BE2C (cell line): ENCODE measurements at regions not wholly inside any gene's neighbourhood (a gene's known extent, or its start where the extent isn't known, plus 50 kb on each side); places are given as distances from the start of the nearest gene placed in this dataset.

Experiments
- DNase-seq: peaks from one replicate; pipeline ENCODE4 v3.0.0-alpha.2; 2020
- H3K27me3 ChIP-seq: fragments of 250-450 bp; sonication (Bioruptor Pico); 2 replicates; pipeline ENCODE4 v1.5.1; 2020; ENCODE audit warnings: mild to moderate bottlenecking
- H3K36me3 ChIP-seq: fragments of 250-450 bp; sonication (Bioruptor Pico); 2 replicates; pipeline ENCODE4 v1.5.1; 2020; ENCODE audit warnings: mild to moderate bottlenecking
- H3K4me1 ChIP-seq: fragments of 250-450 bp; sonication (Bioruptor Pico); 2 replicates; pipeline ENCODE4 v1.5.1; 2020
- H3K4me3 ChIP-seq: 2 replicates; pipeline ENCODE4 v1.5.1; 2011; ENCODE audit warnings: low read depth, low read length
- H3K9me3 ChIP-seq: fragments of 250-450 bp; sonication (Bioruptor Pico); 2 replicates; pipeline ENCODE4 v1.5.1; 2020
- TF ChIP-seq, protein P1 (sequence below): IDR thresholded peaks from 2 replicates; pipeline ENCODE4 v1.5.1; 2012; ENCODE audit warnings: mild to moderate bottlenecking, low read depth, low read length

DNA sequence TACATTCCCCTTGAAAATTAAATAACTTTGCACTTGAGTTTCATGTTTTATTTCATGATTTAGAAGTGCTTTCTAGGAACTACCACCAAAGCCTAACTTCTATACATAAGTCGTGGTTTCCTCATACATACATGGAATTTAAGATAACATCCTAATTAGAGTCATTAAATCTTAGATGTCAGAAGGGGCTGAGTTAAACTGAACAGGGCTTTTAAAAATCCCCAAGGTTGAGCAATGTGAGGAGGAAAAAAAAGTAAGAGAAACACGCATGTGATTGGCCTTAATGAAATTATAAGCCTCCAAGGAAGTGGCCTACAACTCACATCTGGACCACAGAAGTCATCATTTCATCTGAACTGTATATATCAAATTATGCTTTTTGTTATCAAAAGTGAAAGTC is 303.1 kb upstream of the SEMA6D start:
- TF ChIP-seq, protein P1, sequence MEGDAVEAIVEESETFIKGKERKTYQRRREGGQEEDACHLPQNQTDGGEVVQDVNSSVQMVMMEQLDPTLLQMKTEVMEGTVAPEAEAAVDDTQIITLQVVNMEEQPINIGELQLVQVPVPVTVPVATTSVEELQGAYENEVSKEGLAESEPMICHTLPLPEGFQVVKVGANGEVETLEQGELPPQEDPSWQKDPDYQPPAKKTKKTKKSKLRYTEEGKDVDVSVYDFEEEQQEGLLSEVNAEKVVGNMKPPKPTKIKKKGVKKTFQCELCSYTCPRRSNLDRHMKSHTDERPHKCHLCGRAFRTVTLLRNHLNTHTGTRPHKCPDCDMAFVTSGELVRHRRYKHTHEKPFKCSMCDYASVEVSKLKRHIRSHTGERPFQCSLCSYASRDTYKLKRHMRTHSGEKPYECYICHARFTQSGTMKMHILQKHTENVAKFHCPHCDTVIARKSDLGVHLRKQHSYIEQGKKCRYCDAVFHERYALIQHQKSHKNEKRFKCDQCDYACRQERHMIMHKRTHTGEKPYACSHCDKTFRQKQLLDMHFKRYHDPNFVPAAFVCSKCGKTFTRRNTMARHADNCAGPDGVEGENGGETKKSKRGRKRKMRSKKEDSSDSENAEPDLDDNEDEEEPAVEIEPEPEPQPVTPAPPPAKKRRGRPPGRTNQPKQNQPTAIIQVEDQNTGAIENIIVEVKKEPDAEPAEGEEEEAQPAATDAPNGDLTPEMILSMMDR: no peak
- Histone ChIP-seq H3K27me3 (no peaks in the 10 kb centered on the region), H3K4me3 (no peak overlapping the region), H3K4me1 (peaks cover 43% of the 10 kb centered on the region), H3K9me3 (no peaks in the 10 kb centered on the region), H3K36me3 (no peaks in the 10 kb centered on the region)
- DNase-seq: no peak

DNA sequence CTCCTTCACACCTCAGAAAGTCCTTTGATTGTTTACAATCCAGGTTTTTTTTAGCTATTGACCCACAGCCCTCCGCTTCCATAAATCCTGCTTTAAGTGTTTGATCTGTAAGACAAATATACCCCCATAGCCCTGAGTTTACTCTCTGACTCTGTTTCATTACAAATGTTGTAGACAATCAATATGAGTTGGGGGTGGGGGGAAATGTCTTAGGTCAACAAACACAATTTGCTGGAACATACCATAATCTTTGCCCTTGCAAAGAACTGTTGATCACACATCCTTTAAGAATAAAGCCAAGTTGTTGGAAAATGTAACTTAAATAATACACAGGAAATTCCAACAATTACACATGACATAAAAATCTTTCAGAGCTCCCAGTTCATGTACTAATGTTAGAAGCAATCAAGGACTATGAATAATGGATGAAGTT is 301.8 kb upstream of the SEMA6D start:
- TF ChIP-seq, protein P1: no peak
- no peaks in the 10 kb centered on the region for H3K36me3 ChIP-seq
- peaks cover 43% of the 10 kb centered on the region for H3K4me1 ChIP-seq
- no peak for DNase-seq
- H3K9me3 ChIP-seq: no peaks in the 10 kb centered on the region
- no peaks in the 10 kb centered on the region for H3K27me3 ChIP-seq
- H3K4me3 ChIP-seq: no peak overlapping the region

DNA sequence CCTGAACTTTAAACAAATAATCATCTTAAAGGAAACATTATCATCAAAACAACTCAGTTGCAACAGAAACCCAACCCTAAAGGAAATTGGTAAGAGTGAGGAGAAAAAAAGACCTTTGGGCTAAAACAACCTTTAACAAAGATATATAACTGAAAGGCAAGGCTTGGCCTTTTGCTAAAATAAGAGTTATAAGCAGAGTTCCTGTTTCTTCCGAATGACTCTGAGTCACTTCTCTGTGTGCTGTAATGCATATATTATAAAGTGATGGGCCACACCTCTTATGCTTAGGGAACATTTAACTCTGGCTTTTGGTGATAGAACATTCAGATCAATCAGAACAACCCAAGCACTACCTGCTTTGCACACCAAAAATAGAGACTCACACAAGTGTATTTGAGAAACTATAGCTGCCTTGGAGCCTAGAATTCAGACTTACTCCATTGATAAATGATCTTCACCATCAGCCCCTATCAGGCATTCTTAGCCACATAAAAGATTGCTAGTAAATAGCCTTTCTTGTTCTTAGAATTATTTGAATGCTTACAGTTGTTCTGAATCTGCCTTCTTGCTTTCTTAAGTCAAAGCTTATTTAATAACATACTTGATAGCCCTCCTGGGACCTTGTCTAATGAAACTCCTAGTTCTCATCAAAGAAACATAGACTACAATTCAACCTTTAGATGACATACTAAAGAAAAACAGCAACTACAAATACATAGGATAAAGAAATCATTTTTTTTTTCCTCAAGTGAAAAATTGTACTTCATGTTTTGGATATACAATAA is 294.2 kb upstream of the SEMA6D start:
- Histone ChIP-seq H3K4me1 (peaks cover 20% of the 10 kb centered on the region), H3K27me3 (no peaks in the 10 kb centered on the region), H3K9me3 (no peaks in the 10 kb centered on the region), H3K4me3 (no peak overlapping the region), H3K36me3 (no peaks in the 10 kb centered on the region)
- TF ChIP-seq, protein P1: no peak
- no peak for DNase-seq

DNA sequence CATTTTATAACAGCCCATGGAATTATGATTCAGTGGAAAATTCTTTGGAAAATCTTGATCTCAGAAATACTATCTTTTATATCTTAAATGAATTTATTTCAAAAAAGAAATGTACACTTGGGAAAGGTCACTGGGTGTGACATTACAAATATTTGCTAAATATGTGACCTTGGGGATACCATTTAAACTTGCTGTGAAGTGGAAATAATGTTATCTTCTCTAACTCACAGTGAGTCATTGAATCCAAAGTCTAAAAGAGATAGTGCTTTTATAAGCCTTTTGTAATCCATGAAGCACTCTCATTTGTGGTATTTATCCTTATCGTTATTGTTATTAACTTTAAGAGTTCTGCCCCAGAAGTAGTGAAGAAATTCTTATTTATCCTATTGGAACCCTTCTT is 289.8 kb upstream of the SEMA6D start:
- Histone ChIP-seq H3K36me3 (no peaks in the 10 kb centered on the region), H3K4me3 (no peak overlapping the region), H3K27me3 (no peaks in the 10 kb centered on the region), H3K4me1 (peaks cover 10% of the 10 kb centered on the region), H3K9me3 (no peaks in the 10 kb centered on the region)
- TF ChIP-seq, protein P1: no peak
- DNase-seq: no peak

DNA sequence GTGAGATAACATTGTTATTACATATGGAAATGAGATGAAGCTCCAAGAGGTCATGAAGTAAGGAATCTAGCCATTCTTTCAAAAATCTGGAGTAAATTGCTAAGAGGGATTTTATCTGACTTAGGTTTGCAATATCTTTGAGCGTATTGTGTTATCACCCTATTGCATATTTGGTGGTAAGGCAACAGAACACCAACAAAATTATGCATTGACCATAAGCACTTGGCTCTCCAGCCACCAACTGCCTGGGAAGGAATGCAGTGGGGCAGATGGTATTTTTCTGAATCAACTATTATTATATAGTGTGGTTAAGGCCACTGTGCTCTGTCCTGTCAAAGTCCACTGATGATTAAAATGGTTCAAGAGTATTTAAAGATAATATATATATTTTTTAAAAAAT is 287.9 kb upstream of the SEMA6D start:
- Histone ChIP-seq H3K27me3 (no peaks in the 10 kb centered on the region), H3K36me3 (no peaks in the 10 kb centered on the region), H3K4me1 (no peaks in the 10 kb centered on the region; the same call in 1 of the 2 replicates), H3K9me3 (no peaks in the 10 kb centered on the region), H3K4me3 (no peak overlapping the region)
- DNase-seq: no peak
- TF ChIP-seq, protein P1: no peak

DNA sequence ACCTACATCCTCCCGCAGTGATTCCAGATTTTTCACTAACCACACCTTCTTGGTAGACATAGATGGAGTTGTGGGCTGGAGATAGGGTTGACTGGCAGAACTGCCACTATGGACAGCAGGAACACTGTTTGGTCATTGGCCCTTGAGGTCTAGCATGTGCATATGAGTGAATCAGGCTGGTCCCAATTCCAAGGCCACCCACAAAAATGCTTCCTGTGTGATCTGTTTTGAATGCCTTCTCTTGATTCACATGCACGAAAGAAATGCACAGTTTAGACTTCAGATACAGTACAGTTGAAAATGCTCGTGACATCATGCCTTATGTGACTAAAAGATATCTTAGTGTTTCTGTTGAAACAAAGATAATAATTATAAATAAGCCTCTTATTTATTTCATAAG is 285.8 kb upstream of the SEMA6D start:
- Histone ChIP-seq H3K4me1 (no peaks in the 10 kb centered on the region; the same call in 1 of the 2 replicates), H3K9me3 (no peaks in the 10 kb centered on the region), H3K27me3 (no peaks in the 10 kb centered on the region), H3K4me3 (no peak overlapping the region), H3K36me3 (no peaks in the 10 kb centered on the region)
- TF ChIP-seq, protein P1: no peak
- no peak for DNase-seq
